Gastrocnemius medialis (tissue), 4 donors: ENCODE measurements at regions not wholly inside any gene's neighbourhood (a gene's known extent, or its start where the extent isn't known, plus 50 kb on each side); places are given as distances from the start of the nearest gene placed in this dataset.

Experiments
- ATAC-seq, 2 donors: fragments of 150-250 bp; one replicate each; pipeline ENCODE4 v1.9.1; 2016
- DNase-seq, 2 donors: peaks; one replicate each; pipeline ENCODE4 v3.0.0-alpha.2; 2019
- H3K27ac ChIP-seq, 4 donors: fragments of 200-600 bp; sonication (generic); 1 replicate in 1 of 4; 2 replicates in 3 of 4; pipeline ENCODE4 v1.5.1; 2016 to 2018; ENCODE audit warnings: mild to moderate bottlenecking in 2 of 4, moderate library complexity in 1 of 4
- H3K27me3 ChIP-seq, 3 donors: fragments of 200-600 bp; sonication (generic) in 2 of 3; 1 replicate in 1 of 3; 2 replicates in 2 of 3; pipeline versions ENCODE4 v1.5.1 to v1.6.0; 2016 to 2019; ENCODE audit warnings: mild to moderate bottlenecking in 1 of 3, moderate library complexity in 1 of 3
- H3K36me3 ChIP-seq, 2 donors: fragments of 200-600 bp; sonication (generic) in 1 of 2; one replicate each; pipeline ENCODE4 v1.5.1; 2017 to 2018
- H3K4me1 ChIP-seq, 2 donors: fragments of 200-600 bp; sonication (generic) in 1 of 2; one replicate each; pipeline ENCODE4 v1.5.1; 2016 to 2017; ENCODE audit warnings: mild to moderate bottlenecking in 2 of 2
- H3K4me3 ChIP-seq, 4 donors: fragments of 200-600 bp; sonication (generic) in 3 of 4; 1 replicate in 1 of 4; 2 replicates in 3 of 4; pipeline ENCODE4 v1.5.1; 2016 to 2019; ENCODE audit warnings: mild to moderate bottlenecking in 2 of 4
- H3K9me3 ChIP-seq, 3 donors: fragments of 200-600 bp; sonication (generic) in 2 of 3; 1 replicate in 1 of 3; 2 replicates in 2 of 3; pipeline ENCODE4 v1.5.1; 2016 to 2019
- POLR2A ChIP-seq, 2 donors: fragments of 450-650 bp; IDR thresholded peaks; one replicate each; pipeline ENCODE4 v1.6.1; 2017; ENCODE audit warnings: antibody characterized with exemption in 2 of 2, mild to moderate bottlenecking in 2 of 2, moderate library complexity in 2 of 2
- in situ Hi-C, 4 donors: fragments of 200-750 bp; cut with MboI; loops; one replicate each; pipeline versions ENCODE4 v1.15.0 to v1.8.0; 2017; ENCODE audit warnings: low sequenced_read_pairs in 4 of 4
- intact Hi-C: fragments of 100-400 bp; cut with DNase I; formaldehyde crosslinking; loops from one replicate; pipeline ENCODE4 v1.15.1; 2023; ENCODE audit warnings: low total_unique reads
- TF ChIP-seq, protein P1 (sequence below), 5 experiments: fragments of 450-650 bp in 3 of 5; fragments of 200-600 bp in 2 of 5; sonication (generic) in 2 of 5; IDR thresholded peaks in 4 of 5; conservative IDR thresholded peaks in 1 of 5; 1 replicate in 4 of 5; 2 replicates in 1 of 5; pipeline ENCODE4 v1.5.1; 2016 to 2019; ENCODE audit warnings: antibody characterized with exemption in 5 of 5, mild to moderate bottlenecking in 3 of 5, moderate library complexity in 3 of 5

DNA sequence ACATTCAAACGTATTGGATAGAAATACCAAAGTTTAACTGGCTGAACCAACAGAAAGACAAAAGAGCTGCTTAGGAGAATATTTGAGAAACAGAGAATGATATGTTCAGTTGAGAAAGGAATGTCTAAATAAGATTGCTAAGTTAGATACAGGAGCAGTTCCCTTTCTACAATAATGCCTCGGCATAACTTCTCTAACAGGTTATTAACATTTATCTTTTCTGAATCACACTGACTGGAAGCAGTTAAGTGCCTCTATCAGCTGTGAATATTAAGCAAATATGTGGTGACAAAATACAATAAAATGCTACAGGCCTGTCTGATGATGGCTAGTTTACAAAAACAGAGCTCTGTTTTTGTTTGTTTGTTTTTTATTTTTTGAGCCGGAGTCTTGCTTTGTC is 121.9 kb downstream of the KCNK1 start:
- intact Hi-C loops (no loop called here), in situ Hi-C loops (no loop called here)
- H3K9me3 ChIP-seq, result no peaks in the 10 kb centered on the region

DNA sequence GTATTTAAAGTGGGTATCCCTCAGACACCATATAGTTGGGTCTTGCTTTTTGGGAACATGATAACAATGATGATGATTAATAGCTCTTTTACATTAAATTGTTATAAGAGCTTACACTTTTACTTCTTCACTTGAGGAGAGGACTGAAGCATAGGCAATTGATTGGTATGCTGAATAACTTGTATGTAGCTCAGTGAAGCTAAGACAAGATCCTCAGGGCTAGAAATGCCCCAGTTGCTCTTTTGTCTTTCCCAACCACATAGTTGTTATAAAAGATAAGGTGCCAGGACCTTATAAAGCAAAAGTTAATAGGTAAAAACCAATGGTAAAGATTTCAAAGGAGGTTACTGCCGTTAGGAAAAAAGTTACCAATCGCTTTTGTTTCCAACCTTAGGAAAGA is 123.4 kb downstream of the KCNK1 start:
- TF ChIP-seq, protein P1, sequence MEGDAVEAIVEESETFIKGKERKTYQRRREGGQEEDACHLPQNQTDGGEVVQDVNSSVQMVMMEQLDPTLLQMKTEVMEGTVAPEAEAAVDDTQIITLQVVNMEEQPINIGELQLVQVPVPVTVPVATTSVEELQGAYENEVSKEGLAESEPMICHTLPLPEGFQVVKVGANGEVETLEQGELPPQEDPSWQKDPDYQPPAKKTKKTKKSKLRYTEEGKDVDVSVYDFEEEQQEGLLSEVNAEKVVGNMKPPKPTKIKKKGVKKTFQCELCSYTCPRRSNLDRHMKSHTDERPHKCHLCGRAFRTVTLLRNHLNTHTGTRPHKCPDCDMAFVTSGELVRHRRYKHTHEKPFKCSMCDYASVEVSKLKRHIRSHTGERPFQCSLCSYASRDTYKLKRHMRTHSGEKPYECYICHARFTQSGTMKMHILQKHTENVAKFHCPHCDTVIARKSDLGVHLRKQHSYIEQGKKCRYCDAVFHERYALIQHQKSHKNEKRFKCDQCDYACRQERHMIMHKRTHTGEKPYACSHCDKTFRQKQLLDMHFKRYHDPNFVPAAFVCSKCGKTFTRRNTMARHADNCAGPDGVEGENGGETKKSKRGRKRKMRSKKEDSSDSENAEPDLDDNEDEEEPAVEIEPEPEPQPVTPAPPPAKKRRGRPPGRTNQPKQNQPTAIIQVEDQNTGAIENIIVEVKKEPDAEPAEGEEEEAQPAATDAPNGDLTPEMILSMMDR (IDR thresholded peaks at IDR 0.05 in 4 of 5, conservative IDR thresholded peaks at IDR 0.05 in 1 of 5), result no peak
- no peak for TF ChIP-seq POLR2A (IDR thresholded peaks at IDR 0.05)
- no peak for ATAC-seq
- in situ Hi-C loops, result no loop called here

More for the DNA sequence above, 121.9 kb downstream of the KCNK1 start:
- Histone ChIP-seq H3K27ac (no peak overlapping the region), H3K27me3 (no peaks in the 10 kb centered on the region), H3K4me3 (no peak overlapping the region), H3K36me3 (no peaks in the 10 kb centered on the region), H3K4me1 (no peaks in the 10 kb centered on the region)
- TF ChIP-seq, protein P1 (IDR thresholded peaks at IDR 0.05 in 4 of 5, conservative IDR thresholded peaks at IDR 0.05 in 1 of 5), result no peak
- TF ChIP-seq POLR2A (IDR thresholded peaks at IDR 0.05), result no peak
- DNase-seq (no peak), ATAC-seq (no peak)

DNA sequence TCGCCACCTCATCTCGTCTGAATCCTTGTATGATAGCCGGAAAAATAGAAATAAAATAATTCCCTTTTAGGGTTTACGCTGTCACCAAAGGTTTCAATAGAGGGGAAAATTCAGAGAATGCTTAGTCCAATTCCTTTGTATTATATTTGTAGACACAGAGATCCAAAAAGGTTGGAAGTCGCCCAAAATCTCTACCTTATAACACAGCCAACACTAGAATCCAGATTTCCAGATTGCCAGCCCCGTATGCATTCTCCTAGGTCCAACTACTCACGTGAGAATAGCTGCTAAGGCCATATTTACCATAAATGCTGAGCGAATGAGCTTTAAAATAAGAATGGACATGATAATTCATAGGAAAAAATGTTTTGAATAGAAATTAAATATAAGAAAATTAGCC is 124.5 kb downstream of the KCNK1 start:
- in situ Hi-C loops (no loop called here), intact Hi-C loops (no loop called here)
- no peak overlapping the region for H3K27ac ChIP-seq
- H3K4me3 ChIP-seq, result no peak overlapping the region
- H3K27me3 ChIP-seq, result no peaks in the 10 kb centered on the region
- no peaks in the 10 kb centered on the region for H3K36me3 ChIP-seq
- no peak for TF ChIP-seq POLR2A (IDR thresholded peaks at IDR 0.05)
- TF ChIP-seq, protein P1 (IDR thresholded peaks at IDR 0.05 in 4 of 5, conservative IDR thresholded peaks at IDR 0.05 in 1 of 5), result no peak
- H3K4me1 ChIP-seq, result no peaks in the 10 kb centered on the region
- ATAC-seq (no peak), DNase-seq (no peak)
- H3K9me3 ChIP-seq, result no peaks in the 10 kb centered on the region

More for the DNA sequence above, 123.4 kb downstream of the KCNK1 start:
- H3K27me3 ChIP-seq, result no peaks in the 10 kb centered on the region
- no peak overlapping the region for H3K4me3 ChIP-seq
- no peaks in the 10 kb centered on the region for H3K9me3 ChIP-seq
- intact Hi-C loops, result no loop called here
- no peaks in the 10 kb centered on the region for H3K4me1 ChIP-seq
- no peak for DNase-seq
- no peak overlapping the region for H3K27ac ChIP-seq
- no peaks in the 10 kb centered on the region for H3K36me3 ChIP-seq

DNA sequence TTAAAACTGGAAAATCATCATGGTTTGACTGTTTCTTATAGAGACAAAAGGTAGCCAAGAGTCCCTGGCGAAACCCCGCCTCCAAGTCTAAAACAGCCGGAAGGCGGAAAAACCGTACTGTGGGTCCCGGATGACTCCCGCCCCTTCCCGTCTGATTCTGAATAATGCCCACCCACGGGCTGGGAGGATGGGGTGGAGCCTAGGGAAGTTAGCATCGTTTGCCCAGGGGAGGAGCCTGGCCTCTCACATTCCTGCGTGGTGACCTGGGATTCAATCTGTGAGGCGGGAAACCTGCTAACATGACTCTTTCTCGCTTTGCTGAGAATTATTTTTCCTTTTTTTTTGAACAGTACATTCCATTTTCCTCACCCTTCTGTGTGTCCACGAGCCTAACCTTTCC is 124.9 kb downstream of the KCNK1 start:
- Histone ChIP-seq H3K9me3 (no peaks in the 10 kb centered on the region), H3K4me3 (no peak overlapping the region), H3K27me3 (no peaks in the 10 kb centered on the region), H3K36me3 (no peaks in the 10 kb centered on the region), H3K27ac (no peak overlapping the region), H3K4me1 (no peaks in the 10 kb centered on the region)
- intact Hi-C loops (no loop called here), in situ Hi-C loops (no loop called here)
- TF ChIP-seq, protein P1 (IDR thresholded peaks at IDR 0.05 in 4 of 5, conservative IDR thresholded peaks at IDR 0.05 in 1 of 5), result no peak
- no peak for TF ChIP-seq POLR2A (IDR thresholded peaks at IDR 0.05)
- DNase-seq (no peak), ATAC-seq (no peak)

DNA sequence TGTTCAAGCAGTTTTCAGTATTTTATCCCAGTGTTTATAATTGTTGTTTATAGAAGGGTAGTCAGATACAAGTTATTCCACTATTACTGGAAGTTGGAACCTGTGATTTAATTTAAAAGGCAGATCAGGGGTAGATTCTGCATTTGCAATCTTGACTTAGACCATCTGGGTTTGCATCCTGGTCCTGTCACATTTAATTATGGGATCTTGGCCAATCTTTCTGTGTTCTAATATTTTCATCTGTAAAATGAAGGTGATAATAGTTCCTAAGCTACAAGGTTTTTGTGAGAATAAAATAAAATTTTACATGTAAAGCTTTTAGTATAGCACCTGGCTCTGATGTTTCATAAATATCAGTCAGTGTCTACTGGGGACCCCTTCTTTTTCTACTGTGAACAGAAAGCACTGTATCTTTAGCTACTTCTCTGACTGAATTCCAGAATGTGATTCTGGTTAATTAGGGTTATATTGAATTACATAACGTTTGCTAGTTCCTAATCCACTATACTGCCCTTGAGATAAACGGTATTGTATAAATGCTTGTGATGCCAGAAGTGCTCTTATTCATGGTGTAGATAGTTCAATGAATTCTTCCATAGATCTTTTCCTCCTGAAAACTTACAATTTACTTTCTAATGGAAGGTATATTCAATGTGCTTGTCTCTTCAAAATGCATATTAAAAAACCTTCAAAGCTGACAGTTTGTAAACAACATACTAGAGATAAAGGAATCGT is 131.0 kb downstream of the KCNK1 start:
- H3K4me1 ChIP-seq, result no peaks in the 10 kb centered on the region
- H3K27me3 ChIP-seq, result no peaks in the 10 kb centered on the region
- in situ Hi-C loops (no loop called here), intact Hi-C loops (no loop called here)
- H3K4me3 ChIP-seq, result no peak overlapping the region
- ATAC-seq (no peak), DNase-seq (no peak)
- H3K36me3 ChIP-seq, result no peaks in the 10 kb centered on the region
- H3K27ac ChIP-seq, result no peak overlapping the region
- TF ChIP-seq, protein P1 (IDR thresholded peaks at IDR 0.05 in 4 of 5, conservative IDR thresholded peaks at IDR 0.05 in 1 of 5), result no peak
- no peak for TF ChIP-seq POLR2A (IDR thresholded peaks at IDR 0.05)
- no peaks in the 10 kb centered on the region for H3K9me3 ChIP-seq
